Astrocyte (in vitro differentiated cells and primary cell): ENCODE measurements at regions not wholly inside any gene's neighbourhood (a gene's known extent, or its start where the extent isn't known, plus 50 kb on each side); places are given as distances from the start of the nearest gene placed in this dataset.

Experiments
- EZH2 ChIP-seq: IDR thresholded peaks from 2 replicates; pipeline ENCODE4 v1.6.1; 2012; ENCODE audit warnings: mild to moderate bottlenecking, low read length, inconsistent platforms; ENCODE audit not compliant: insufficient read depth
- TF ChIP-seq, protein P1 (sequence below): IDR thresholded peaks from 2 replicates; pipeline ENCODE4 v1.5.1; 2011; ENCODE audit warnings: low read depth, mild to moderate bottlenecking, inconsistent platforms, low read length, moderate library complexity; ENCODE audit not compliant: insufficient read depth

DNA sequence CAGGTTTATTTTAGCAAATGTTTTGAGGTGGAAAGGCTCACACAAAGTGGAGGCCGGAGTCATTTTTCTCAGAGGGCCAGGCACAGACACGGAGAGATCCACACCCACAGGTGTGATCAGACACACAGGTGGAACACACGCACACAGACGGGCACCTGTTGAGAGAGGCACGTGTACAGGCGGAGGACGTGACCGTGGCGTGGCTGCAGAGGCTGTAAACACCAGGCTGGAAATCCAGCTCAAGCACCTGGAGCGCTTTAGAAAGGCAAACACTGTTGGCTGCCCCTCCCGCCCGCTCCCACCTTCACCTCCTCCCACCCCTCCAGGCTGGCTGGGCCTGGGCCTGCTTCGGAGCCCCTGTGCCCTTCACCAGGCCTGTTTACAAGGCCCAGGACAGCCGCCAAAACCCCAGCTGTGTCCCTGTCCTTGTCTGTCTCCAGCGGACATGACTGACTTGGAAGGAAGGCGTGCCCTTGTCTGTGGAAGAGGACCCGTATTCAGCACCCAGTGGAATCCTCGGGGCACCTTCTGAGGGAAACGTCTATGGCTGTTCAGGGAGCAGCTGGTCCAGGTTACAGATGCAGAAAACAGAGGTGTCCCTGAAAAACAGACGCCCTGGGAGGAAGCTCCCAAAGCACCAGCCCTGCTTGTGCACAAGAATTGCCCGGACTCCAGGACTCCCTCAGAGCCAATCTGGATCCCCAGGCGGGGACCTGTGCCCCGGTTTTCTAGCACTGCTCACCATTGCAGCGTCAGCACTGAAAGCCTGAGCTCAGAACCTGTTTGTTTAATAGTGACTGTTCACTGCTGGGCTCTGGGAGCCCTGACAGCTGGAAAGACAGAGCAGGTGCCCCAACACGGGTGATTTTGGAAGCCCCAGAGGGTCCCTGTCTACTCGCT is 134.3 kb upstream of the HAAO start:
- TF ChIP-seq, protein P1, sequence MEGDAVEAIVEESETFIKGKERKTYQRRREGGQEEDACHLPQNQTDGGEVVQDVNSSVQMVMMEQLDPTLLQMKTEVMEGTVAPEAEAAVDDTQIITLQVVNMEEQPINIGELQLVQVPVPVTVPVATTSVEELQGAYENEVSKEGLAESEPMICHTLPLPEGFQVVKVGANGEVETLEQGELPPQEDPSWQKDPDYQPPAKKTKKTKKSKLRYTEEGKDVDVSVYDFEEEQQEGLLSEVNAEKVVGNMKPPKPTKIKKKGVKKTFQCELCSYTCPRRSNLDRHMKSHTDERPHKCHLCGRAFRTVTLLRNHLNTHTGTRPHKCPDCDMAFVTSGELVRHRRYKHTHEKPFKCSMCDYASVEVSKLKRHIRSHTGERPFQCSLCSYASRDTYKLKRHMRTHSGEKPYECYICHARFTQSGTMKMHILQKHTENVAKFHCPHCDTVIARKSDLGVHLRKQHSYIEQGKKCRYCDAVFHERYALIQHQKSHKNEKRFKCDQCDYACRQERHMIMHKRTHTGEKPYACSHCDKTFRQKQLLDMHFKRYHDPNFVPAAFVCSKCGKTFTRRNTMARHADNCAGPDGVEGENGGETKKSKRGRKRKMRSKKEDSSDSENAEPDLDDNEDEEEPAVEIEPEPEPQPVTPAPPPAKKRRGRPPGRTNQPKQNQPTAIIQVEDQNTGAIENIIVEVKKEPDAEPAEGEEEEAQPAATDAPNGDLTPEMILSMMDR: no peak
- TF ChIP-seq EZH2: no peak
